SK-N-SH (cell line): ENCODE measurements at regions not wholly inside any gene's neighbourhood (a gene's known extent, or its start where the extent isn't known, plus 50 kb on each side); places are given as distances from the start of the nearest gene placed in this dataset.

Experiments
- CHD2 ChIP-seq: fragments of 150-350 bp; IDR thresholded peaks from 2 replicates; pipeline ENCODE4 v1.6.1; 2018; ENCODE audit warnings: low read length; ENCODE audit not compliant: partially characterized antibody
- GABPA ChIP-seq: IDR thresholded peaks from 2 replicates; pipeline ENCODE4 v1.4.0; 2012; ENCODE audit warnings: low read depth, mild to moderate bottlenecking
- GATA2 ChIP-seq: sonication (generic); formaldehyde crosslinking; IDR thresholded peaks from 2 replicates; pipeline ENCODE4 v1.5.0; 2020; ENCODE audit warnings: mild to moderate bottlenecking, missing genetic modification reagents
- MAX ChIP-seq: IDR thresholded peaks from 2 replicates; pipeline ENCODE4 v1.4.0; 2012; ENCODE audit warnings: low read depth
- RAD21 ChIP-seq: IDR thresholded peaks from 2 replicates; pipeline ENCODE4 v1.6.1; 2012; ENCODE audit warnings: mild to moderate bottlenecking, low read length
- TF ChIP-seq, protein P1 (sequence below): fragments of 200-600 bp; sonication (generic); IDR thresholded peaks from 2 replicates; pipeline ENCODE4 v1.6.1; 2017; ENCODE audit warnings: antibody characterized with exemption, mild to moderate bottlenecking, moderate library complexity
- TF ChIP-seq, protein P2 (sequence below): IDR thresholded peaks from 2 replicates; pipeline ENCODE4 v1.6.1; 2012; ENCODE audit warnings: mild to moderate bottlenecking, low read depth, low read length, moderate library complexity

DNA sequence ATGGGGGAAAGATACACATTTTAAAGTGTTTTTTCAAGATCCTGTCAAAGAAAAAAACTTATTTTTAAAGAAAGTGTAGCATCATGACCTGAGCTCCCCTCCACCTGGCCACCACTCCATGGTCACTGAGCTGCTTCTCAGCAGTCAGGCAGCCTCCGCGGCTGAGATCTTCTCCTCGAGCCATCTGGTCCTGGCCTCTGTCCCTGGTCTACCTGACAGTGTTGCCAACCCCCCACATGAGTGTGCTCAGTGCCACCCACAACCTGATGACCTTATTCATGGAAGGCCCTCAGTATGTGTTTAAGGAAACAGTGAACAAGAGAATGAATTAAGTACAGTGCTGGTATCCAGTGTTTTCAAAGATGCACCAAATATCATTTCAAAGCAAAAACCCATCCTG, 694.5 kb upstream of the NRP1 start:
- no peak for TF ChIP-seq RAD21
- TF ChIP-seq GABPA, result no peak
- no peak for TF ChIP-seq MAX
- TF ChIP-seq, protein P1, sequence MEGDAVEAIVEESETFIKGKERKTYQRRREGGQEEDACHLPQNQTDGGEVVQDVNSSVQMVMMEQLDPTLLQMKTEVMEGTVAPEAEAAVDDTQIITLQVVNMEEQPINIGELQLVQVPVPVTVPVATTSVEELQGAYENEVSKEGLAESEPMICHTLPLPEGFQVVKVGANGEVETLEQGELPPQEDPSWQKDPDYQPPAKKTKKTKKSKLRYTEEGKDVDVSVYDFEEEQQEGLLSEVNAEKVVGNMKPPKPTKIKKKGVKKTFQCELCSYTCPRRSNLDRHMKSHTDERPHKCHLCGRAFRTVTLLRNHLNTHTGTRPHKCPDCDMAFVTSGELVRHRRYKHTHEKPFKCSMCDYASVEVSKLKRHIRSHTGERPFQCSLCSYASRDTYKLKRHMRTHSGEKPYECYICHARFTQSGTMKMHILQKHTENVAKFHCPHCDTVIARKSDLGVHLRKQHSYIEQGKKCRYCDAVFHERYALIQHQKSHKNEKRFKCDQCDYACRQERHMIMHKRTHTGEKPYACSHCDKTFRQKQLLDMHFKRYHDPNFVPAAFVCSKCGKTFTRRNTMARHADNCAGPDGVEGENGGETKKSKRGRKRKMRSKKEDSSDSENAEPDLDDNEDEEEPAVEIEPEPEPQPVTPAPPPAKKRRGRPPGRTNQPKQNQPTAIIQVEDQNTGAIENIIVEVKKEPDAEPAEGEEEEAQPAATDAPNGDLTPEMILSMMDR, result no peak
- TF ChIP-seq, protein P2, sequence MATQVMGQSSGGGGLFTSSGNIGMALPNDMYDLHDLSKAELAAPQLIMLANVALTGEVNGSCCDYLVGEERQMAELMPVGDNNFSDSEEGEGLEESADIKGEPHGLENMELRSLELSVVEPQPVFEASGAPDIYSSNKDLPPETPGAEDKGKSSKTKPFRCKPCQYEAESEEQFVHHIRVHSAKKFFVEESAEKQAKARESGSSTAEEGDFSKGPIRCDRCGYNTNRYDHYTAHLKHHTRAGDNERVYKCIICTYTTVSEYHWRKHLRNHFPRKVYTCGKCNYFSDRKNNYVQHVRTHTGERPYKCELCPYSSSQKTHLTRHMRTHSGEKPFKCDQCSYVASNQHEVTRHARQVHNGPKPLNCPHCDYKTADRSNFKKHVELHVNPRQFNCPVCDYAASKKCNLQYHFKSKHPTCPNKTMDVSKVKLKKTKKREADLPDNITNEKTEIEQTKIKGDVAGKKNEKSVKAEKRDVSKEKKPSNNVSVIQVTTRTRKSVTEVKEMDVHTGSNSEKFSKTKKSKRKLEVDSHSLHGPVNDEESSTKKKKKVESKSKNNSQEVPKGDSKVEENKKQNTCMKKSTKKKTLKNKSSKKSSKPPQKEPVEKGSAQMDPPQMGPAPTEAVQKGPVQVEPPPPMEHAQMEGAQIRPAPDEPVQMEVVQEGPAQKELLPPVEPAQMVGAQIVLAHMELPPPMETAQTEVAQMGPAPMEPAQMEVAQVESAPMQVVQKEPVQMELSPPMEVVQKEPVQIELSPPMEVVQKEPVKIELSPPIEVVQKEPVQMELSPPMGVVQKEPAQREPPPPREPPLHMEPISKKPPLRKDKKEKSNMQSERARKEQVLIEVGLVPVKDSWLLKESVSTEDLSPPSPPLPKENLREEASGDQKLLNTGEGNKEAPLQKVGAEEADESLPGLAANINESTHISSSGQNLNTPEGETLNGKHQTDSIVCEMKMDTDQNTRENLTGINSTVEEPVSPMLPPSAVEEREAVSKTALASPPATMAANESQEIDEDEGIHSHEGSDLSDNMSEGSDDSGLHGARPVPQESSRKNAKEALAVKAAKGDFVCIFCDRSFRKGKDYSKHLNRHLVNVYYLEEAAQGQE, result no peak
- TF ChIP-seq GATA2 (CRISPR knock-in tag), result no peak
- no peak for TF ChIP-seq CHD2
